Stimulated activated CD8-positive, alpha-beta memory T cell treated with anti-CD3 and anti-CD28 coated beads, Interleukin-12 subunit alpha, Interleukin-12 subunit beta, amount 100 ng/mL, for 1 hour (primary cell): ENCODE measurements at regions not wholly inside any gene's neighbourhood (a gene's known extent, or its start where the extent isn't known, plus 50 kb on each side); places are given as distances from the start of the nearest gene placed in this dataset.

Source experiments
- DNase-seq: peaks from one replicate; pipeline ENCODE4 v3.0.0-alpha.2; 2020; ENCODE audit warnings: low read depth

DNA sequence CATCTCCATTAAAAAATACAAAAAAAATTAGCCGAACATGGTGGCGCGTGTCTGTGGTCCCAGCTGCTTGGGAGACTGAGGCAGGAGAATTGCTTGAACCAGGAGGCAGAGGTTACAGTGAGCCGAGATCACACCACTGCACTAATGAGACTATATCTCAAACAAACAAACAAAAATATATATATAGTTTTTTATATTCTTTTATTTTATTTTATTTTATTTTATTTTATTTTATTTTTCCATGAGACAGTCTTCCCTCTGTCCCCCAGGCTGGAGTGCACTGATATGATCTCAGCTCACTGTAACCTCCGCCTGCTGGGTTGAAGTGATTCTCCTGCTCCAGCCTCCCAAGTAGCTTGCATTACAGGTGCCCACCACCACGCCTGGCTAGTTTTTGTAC is 79.5 kb downstream of the IRF2BPL start:
- DNase-seq = no peak

DNA sequence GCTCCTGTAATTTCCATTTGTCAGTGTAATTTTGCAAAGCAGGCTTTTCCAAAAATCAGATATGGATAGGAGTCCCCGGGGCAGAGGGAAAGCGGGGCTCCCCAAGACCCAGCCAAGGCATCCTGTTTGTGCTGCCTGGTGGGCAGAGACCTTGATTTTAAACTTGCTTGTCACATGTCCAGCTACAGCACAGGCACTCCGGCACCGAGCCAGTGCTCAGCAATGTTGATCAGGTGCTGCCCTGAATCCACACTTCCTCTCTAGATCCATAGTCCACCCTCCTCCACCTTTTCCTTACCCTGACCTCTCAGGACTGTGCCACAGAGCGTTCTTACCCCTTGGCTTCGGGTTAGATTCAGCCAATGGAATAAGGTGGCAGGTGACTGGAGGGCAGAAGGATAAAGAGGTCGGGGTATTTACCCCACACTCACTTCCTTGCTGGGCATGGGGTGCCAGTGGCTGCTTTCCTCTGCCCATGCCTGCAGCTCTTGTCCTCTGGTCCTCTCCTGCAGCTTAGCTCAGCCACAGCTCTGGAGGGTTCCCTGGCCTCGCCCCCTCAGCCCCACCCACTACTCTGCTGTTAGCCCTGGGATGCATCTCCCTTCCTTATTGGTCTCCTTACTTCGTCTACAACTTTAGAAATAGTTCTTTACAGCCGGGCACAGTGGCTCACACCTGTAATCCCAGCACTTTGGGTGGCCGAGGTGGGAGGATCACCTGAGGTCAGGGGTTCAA is 80.1 kb downstream of the IRF2BPL start:
- DNase-seq = no peak

DNA sequence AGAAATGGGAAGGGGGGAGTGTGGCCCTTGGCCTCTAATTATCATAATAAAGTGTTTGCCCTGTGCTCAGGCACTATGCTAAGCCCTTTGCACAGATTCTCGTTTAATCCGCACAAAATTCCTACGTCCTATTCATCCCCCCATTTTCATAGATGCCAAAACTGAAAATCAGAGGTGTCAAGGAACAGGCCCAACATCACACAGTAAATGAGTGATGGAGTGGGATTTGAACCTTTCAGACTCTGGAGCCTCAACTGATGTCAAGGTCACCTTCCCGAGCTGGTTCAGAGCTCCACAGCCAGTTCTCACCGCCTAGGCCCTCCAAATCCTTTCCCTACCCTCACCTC is 80.7 kb downstream of the IRF2BPL start:
- no peak for DNase-seq

DNA sequence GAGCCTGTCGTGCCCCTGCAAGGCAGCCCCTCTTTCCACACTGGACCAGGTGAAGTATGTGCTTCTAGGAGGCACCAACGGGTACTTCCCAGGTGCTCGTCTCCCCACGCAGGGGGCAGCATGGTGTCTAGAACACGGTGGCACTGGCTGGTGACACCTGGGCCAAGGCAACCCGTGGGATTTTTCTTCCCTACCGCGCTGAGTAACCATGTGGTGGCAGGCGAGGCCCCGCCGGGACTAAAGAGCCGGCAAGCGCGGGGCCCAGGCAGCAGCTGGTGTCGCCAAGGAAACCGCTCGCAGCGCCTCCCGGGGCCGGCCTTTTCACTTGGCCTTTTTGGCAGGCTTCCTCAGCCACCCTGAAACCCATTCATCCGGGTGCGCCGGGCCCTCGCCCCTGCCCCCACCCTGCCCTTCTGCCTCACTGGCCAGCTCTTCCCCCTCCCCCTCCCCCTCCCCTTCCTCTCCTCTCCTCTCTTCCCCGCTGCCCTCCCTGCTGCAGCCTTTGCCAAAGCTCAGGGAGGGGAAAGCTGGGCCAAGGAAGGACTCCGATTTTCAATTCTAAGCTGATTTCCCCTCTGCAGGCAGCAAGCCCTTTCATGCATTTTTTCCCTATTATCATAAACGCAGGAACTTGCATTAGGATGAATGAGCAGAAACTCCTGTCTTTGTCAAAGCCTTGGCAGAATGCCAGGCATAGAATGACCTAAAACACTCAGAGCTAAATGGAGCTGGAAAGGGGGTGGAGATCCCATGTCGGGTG is 81.2 kb downstream of the IRF2BPL start:
- peak; percentile 62 for DNase-seq

DNA sequence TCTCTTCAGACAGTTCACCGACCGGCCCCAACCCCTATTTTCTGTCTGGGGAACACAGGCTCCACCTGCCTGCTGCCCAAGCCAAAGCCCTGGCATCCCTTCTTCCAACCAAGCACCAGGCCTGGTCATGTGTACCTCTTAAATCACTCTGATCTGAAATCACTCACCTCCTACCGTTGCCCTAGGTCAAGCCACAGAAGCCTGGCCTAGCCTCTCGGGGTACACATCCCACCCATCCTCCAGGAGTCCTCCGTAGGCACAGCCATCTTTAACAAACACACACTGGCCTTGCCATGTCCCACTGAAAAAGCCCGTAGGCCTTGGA is 81.8 kb downstream of the IRF2BPL start:
- no peak for DNase-seq

DNA sequence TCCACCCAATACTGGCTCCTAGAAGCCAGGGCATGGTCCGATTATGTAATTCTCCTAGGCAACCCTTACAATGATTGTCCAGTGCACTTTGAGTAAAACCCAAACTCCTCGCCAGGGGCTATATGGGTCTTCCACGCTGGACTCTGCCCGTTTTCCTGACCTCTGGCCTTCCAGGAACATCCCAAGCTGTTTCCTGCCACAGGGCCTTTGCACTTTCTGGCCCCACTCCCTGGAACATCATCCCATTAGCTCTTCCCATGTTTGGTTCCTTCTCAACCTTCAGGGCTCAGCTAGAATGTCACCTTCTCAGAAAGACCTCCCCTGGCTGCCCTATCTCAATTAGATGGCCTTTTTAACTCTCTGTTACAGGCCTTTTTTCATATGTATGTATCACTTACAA is 85.4 kb downstream of the IRF2BPL start:
- DNase-seq = no peak

DNA sequence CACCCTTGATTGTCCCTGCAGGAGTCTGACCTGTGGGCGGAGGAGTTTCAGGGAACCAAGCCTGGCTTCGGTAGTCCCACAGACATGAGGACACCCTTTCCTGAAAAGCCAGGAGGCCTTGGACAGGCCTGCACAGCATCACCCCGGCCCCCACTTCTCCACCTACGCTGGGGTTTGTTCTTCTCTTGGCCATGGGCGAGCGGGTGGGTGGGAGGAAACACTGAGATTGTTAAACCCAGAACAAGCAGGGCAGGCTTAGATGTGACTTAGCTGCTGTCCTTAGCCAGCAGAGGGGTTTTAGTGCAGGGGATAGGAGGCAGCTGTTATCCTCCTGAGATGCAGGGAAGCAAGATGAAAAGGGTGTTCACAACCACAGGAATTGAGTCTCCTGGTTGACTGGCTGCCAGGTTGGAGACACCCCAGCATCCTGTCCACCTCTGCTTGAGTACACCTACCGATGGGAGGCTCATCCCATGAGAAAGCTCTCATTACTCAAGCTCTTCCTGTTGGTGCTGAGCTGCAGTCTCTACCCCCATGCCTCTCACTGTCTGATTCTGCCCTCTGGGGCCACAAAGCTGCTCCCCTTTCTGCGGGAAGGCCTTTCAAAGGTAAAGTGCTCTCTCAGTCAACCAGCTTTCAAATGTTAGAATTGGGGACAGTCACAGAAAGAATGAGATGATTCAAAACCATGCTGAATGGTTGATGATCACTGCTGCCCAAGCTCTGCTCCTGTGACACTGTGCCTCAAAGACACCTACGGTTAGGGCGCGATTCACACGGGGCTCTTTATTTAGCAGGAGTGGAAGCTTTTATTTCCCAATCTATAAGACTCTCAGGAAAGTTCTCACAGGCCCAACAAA is 86.3 kb downstream of the IRF2BPL start:
- no peak for DNase-seq

DNA sequence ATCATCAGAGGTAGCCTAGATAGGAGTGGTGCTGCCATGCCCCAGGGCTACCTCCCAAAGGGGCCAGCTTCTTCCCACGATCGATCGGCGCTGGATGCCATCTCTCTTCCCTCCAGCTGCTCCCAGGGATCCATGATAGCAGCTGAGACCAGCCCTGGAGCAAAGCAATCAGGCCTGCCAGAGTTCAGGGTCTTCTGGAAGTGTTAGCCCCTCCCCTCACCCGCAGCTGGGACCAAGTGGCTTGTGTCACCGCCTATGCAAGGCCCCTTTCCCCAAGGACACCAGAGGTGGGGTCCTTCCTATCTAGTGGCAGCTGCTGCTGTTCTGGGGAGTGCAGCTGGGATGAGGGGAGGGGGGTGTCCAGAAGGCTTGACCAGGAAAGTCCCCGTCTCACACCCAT is 87.0 kb downstream of the IRF2BPL start:
- DNase-seq = no peak

DNA sequence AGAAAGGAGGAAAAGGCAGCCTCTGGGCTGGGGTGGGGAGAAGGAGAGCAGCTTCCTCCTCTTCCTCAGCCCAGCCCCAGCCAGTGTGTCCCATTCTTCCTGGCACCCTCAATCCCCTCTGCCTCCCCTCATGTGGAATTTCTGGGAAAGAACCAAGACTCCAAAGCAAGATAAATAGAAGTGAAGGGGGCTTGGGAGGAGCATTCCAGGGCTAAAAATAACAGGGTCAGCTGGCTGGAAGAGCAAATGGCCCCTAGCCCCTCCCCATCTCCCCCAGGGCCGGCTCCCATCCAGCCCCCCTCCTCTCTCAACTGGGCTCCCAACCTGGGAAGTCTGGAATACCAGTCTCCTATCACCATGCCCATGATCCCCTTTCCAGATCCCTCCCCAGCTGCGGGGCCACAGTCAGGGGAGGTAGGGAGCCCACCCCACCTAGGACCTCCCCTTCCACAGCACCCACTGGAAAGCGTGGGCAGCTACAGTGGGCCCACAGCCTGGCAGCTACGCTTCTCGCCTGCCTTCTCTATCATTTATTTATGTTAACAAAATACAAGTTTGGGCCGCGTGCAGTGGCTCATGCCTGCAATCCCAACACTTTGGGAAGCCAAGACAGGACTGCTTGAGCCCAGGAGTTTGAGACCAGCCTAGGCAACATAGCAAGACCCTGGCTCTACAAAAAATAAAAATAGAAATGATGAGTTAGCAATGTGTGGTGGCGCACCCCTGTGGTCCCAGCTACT is 88.3 kb downstream of the IRF2BPL start:
- DNase-seq = no peak

DNA sequence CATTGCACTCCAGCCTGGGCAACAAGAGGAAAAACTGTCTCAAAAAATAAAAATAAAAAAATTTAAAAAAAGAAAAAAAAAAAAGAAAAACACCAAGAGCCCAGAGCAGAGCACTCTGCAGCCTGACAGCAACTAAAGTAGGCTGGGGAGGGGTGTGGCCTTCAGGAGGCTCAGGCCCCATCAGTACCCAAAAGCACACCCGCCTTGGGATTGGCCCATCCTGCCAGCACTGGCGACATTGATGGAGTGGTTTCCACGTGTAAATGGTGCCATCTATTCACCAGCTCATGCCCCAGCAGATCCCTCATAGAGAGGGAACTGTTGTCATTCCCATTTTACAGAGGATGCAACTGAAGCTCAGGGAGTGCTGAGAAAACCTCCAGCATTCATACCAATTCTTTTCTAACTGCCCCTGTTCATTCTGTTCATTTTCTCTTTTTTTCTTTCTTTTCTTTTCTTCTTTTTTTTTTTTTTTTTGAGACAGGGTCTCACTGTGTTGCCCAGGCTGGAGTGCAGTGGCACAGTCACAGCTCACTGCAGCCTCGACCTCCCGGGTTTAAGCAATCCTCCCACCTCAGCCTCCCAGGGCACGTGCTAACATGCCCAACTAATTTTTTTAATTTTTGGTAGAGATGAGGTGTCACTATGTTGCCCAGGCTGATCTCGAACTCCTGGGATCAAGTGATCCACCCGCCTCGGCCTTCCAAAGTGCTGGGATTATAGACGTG is 89.3 kb downstream of the IRF2BPL start:
- DNase-seq = no peak

DNA sequence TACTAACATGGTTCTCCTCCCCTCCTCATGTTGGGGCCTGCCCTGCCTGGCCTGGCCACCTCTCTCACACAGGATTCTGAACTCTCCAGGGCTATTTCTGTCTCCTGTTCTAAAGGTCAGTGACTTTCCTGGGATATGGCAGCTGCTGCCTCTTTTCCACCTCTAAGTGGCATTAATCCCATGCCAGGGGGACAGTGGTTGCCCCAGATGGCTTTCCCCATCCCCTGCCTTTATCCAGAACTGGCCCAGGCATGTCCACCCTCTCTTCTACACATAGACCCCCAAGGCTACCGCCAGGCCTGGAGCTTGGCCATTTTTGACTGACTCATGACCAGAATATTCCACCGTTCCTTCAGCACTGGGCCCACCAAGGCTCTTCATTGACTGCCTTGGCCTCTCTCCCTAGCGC is 90.4 kb downstream of the IRF2BPL start:
- DNase-seq = no peak

DNA sequence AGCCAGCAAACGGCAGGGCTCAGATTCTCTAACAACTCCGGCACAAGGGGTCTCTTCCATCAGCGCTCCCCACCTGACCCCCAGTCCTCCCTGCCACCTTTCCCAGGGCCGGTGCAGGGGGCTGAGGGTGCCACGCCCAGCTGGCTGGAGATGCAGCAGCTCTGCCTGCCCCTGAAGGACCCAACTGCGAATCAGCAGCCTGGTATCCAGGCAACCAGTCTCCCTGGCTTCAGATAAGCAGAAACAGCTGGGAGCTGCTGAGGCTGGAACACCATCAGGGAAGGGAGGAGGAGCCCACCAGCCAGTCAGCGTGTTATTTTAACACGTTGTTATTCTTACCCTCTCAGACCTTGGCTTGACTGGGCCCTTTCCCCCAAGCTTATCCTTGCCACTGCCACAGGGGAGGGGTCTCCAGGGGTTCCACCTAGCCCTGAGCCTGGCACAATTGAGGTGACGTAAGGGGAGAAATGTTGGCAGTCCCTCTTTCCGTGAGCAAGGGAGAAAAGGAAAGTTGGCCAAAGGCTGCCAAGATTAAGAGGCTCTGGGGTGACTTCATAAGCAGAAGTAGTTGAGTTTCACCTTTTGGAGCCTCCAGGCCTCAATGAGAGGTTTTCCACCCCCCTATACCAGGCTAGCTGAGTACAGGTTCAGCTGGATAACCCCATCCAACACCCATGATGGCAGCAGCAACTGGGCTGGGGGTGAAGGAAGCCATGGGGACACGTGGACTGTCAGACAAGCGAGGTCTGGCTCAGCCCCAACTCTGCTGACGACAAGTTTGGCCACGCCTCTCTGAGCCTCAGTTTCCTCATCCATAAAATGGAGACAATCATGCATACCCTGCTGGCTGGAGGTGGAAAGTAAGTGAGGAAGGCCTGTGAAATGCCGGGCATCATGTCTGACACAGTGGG is 91.1 kb downstream of the IRF2BPL start:
- DNase-seq = no peak

DNA sequence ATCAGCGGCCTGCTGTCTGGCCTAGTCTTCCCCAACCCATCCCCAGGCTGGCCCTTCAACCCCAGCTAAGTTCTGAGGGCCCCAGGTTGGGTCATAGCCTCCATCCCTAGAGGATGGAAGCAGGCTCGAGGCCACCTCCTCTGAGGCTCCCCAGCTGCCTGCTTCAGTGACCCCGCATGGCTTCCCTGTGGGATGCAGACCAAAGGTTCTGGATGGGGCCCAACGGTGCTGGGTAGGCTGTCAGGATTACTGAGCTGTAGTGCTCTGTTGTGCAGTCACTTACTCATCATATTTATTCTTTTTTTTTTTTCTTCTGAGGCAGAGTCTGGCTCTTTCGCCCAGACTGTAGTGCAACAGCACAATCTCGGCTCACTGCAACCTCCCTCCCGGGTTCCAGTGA is 92.0 kb downstream of the IRF2BPL start:
- DNase-seq = no peak

DNA sequence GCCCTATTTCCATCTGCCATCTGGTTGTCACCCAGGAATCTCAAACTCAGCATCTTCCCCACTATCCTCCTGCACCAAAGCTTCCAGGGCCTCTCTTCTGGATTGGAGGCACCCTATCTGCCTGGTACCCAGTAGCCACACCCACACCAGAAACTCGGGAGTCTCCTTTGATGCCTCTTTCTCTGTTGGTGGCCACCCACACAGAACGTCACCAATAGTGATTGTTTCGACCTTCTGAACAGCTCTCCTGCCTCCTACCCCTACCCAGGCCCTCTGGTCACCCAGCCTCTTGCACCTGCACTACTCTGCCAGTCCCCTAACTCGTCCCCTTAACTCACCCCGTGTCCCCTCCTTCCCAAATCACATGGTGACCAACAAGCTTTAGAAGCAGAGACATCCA is 95.0 kb downstream of the IRF2BPL start:
- DNase-seq = no peak

DNA sequence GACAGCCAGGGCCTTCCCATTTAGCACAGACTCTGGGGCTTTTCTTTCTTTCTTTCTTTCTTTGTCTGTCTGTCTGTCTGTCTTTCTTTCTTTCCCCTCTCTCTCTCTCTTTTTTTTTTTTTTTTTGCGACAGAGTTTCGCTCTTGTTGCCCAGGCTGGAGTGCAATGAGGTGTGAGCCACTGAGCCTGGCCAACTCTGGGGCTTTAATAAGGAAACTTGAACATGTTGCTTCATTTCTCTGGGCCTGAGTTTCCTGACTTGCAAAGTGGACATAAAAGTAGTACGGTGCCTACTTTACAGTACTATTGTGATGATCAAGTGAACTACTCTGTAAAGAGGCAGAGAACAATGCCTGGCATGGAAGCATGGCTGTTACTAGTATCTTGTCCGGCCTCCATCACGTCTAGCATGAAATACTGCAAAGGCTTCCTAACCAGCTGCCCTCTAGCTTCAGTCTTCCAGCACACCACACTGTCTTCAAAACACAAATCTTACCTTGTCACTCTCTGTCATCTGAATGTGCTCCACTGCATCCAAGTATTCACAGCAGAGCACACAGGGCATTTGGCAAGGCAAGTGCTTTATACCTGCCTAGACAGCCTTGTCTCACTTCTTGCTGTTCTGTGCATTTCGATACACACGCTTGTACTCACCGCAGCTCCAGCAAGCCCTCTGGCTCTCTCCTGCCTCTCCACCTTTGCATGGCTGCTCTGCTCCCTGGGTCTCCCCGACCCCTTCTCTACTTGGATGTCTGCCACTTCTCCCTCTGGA is 96.7 kb downstream of the IRF2BPL start:
- DNase-seq = no peak

DNA sequence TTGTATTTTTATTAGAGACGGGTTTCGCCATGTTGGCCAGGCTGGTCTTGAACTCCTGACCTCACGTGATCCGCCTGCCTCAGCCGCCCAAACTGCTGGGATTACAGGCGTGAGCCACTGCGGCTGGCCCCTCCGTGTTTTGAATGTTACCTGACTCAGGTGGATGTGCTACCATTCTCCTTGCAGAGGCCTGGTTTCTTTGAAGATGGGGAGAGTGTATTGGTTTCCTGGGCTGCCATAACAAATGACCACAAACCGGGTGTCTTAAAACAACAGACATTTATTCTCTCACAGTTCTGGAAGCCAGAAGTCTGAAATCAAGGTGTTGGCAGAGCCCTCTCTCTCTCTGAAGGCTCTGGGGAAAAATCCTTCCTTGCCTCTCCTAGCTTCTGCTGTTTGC is 98.0 kb downstream of the IRF2BPL start:
- DNase-seq = no peak

DNA sequence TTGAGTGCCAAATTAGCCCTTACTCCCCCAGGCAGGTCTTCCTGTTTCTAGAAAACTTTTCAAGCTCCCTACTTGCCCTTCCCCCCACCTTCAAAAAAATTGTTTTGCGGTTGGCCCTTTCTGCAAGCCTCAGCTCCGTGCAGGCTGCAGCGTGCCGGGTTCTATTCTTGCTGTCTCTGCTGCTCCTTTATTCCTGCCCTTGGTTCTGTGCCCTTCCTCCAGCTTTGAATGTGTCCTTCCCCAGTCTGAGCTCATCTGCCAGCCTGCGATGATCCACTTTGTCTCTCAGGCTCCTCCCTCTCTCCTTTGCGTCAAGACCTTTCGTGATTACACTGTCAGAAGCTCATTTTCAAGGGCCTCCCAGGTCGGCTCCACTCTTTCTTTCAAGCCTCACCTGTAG is 98.6 kb downstream of the IRF2BPL start:
- DNase-seq = peak; percentile 29

DNA sequence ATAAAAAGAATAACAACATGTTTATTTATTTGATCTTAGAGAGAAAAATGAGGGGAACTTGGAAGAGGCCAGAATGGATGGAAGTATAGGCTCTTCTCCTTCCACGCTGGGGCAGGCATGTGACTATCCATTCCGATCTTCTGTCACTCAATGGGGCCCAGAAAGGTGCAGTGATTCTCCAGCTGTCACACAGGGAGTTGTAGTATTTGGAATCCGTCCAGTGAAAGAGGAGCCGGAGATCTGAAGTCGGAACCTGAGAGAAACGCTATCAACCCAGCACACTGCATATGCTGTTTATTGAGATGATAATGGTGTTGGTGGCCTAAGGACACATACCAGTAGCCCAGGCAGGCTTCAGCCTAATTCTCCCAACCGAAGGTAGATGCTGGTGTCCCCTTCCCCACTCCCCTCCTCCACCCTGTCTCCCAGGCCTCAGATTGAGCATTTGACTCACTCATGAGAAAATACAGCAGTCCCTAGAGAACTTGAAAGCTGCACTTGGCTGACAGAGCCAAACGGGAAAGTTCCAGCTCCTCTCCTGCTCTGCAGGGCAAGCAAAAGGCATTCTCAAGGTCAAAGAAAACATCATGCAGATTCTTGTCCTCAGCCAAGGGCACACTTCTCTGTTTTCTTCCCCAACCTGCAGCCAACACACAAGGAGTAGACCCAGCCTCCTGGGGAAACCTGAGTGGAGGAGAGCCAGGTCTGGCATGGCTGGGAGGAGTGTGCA is 100.4 kb downstream of the IRF2BPL start:
- DNase-seq = no peak
